ENCODE measurements at regions not wholly inside any gene's neighbourhood (a gene's known extent, or its start where the extent isn't known, plus 50 kb on each side); places are given as distances from the start of the nearest gene placed in this dataset.
"Not testable (repeated sequence)": the region's sequence is repeated elsewhere in the genome, so short reads cannot be mapped to it uniquely, and the experiment has no call there.

DNA sequence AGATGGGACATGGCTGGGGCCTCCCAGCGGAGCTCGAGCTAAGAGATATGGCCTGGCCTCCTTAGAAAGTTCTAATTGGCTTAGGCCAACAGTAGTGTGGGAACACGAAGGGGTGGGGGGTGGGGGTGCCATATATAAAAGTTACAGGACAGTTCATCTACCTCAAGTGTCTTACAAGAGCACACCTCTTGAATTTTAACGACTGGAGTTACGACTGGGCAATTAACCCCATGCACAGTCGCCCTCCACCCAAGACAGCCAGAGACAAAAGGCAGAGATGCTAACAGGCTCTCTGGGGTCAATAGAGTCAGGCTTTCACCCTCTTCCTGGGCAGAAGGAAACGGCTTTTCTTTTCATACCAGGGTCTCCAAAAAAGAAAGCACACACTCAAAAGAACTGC is 302.2 kb downstream of the BCOR start:
- no peak for DNase-seq (ENCODE audit: low read depth)

DNA sequence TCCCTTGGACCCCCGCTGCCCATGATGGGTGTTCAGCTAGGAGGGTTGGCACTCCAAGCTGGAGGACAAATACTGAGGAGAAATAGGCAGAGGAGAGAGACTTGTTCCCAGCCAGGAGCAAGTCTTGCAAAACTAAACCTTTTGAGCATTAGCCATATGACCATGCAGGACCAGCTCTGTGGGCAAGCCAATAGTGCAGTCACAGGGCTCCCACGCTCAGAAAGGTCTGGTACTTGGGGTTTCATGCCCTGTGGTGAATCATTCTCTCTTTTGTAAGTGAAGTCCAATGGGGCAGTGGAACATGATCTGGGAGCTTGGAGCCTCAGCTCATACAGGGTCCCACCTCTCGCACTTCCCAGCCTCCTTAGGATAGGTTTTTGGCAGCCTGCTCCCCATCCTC is 300.9 kb downstream of the BCOR start:
- no peak for DNase-seq (ENCODE audit: low read depth)

GRCh38 chrX:39798488-39798887 is 299.3 kb downstream of the BCOR start:
- DNase-seq (ENCODE audit: low read depth), result not testable (repeated sequence)

DNA sequence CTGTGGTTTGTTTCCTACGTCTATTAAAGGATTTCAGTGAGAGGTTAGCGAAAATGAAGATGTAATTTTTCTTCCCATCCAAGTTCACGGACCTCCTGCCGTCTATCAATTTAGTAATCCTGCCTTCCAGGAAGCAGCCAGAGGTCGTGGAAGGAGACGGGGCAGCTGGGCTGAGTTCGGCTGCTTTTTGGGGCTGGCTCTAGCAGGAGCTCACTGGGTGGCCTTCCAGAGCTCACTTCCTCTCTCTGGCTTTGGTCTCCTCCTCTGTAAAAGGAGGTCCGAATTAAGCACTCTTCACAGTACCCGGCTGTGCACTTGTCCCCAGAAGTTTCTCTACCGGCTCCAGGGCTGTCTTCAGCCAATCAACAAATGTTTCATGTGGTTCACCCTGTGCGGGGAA is 295.4 kb downstream of the BCOR start:
- no peak for DNase-seq (ENCODE audit: low read depth)

GRCh38 chrX:39802908-39803307 is 294.9 kb downstream of the BCOR start:
- DNase-seq (ENCODE audit: low read depth), result no peak

DNA sequence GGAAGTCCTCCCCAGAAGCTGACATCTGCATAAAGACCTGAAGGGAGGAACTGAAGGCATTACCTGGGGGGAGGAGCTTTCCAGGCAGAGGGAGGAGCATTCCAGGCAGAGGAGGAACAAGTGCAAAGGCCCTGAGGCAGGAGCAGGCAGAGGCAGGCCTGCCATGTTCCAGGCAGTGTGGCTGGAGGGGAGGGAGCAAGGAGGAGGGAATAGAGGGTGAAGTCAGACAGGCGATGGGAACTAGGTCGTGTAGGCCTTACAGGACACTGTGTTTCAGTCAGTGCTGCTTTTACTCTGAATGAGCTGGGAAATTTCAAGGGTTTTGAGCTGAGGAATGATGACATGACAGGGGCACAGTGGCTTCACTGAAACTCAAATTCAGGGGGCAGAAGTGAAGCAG is 292.7 kb downstream of the BCOR start:
- no peak for DNase-seq (ENCODE audit: low read depth)

GRCh38 chrX:39805825-39806224 is 291.9 kb downstream of the BCOR start:
- no peak for DNase-seq (ENCODE audit: low read depth)

DNA sequence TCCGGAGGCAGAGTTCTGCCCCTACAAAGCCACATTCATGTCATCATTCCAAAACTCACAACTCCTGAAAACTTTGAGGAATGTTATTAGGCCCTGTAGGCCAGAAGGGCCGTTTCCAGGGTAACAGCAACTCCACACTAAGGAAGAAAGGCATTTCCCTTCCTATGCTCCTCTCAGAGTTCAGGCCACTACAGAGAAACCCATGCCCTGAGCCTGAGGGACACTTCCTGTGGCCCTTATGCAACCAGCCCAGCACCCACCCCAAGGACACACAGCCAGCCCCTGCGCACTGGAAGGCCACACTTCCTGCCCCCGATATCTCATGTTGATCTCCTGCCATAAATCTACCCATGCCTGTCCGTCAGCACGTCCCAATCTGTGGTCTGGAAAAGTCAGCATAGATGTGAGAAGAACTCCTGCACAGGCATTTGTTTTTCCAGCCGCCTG is 289.3 kb downstream of the BCOR start:
- peak; percentile 62 for DNase-seq (ENCODE audit: low read depth)

DNA sequence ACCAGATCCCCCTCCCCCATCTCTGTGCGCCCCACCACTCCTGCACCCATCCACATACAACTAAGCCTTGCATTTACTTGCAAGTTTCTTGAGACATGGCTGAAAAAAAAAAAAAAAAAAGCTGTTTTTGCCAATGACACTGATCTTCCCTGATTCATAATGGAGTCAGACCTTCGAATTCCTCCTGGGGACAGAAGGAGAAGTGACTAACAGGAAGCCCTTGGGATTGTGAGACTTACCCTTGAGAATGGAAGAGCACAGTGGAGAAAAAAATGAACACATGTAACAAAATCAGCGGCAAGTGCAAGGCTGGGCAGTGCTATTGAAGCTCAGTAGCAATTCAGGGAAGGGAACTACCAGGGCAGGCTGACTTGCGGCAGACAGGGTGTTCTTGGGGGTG is 288.4 kb downstream of the BCOR start:
- peak; percentile 66 for DNase-seq (ENCODE audit: low read depth)

GRCh38 chrX:39810901-39811300 is 286.9 kb downstream of the BCOR start:
- DNase-seq (ENCODE audit: low read depth), result no peak

- DNase-seq (ENCODE audit: low read depth), result no peak
Measured at GRCh38 chrX:39811376-39811775, 286.4 kb downstream of the BCOR start.

GRCh38 chrX:39813631-39814277 is 284.0 kb downstream of the BCOR start:
- DNase-seq (ENCODE audit: low read depth), result no peak

- no peak for DNase-seq (ENCODE audit: low read depth)
Measured at GRCh38 chrX:39814391-39814790, 283.4 kb downstream of the BCOR start.

GRCh38 chrX:39815631-39816030 is 282.1 kb downstream of the BCOR start:
- DNase-seq (ENCODE audit: low read depth), result peak; percentile 74

GRCh38 chrX:39816871-39817731 is 280.7 kb downstream of the BCOR start:
- DNase-seq (ENCODE audit: low read depth), result peak; percentile 29

DNA sequence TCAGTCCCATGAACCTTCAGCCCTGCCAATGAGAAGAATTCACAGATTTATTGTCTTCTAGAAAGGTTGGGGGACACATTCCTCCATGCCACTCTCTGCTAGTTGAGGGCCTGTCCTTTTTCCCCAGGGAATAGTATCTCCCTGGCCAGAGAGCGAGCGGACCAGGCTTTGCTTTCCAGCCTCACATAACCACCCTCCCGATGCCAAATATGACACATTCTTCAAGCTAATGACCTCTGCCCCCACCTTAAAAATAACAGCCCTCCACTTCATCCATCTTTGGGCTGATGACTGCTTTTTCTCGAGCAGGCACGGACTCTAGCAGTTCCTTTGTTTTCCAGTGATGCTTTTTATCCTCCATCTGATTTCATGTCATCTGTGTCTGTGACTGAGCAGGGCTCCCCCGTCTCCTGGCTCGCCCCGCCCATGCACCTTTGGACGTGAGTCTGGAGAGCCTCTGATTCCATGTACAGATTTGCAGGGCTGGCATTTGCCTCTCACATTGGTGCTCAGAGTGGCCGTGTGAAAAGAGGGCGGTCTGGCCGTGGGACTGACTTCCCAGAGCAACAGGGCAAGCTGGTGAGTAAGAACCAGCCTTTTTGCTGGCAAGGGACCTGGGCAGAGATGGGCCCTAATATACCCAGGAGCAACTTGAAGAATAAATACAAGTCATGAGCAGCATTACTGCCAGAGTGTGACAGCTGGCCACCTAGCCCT is 279.8 kb downstream of the BCOR start:
- DNase-seq (ENCODE audit: low read depth), result no peak

DNA sequence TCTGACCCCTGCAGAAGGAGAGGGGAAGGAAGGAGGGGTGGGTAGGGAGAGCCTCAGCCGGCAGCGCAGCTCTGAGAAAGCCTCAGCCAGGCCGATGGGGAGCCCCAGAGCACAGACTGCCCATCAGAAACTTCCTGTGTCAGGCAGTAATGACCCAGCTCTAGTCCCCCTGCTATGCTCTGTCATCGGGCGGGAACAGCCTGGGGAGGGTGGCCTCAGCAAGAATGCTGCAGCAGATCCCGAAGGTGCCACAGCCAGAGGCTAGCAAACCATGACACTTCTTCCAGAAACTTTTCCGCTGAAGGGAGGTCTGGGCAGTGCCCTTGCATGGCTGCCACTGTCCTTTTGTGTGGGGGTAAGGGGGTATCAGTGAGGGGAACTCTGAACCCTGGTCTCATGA is 279.0 kb downstream of the BCOR start:
- no peak for DNase-seq (ENCODE audit: low read depth)

DNA sequence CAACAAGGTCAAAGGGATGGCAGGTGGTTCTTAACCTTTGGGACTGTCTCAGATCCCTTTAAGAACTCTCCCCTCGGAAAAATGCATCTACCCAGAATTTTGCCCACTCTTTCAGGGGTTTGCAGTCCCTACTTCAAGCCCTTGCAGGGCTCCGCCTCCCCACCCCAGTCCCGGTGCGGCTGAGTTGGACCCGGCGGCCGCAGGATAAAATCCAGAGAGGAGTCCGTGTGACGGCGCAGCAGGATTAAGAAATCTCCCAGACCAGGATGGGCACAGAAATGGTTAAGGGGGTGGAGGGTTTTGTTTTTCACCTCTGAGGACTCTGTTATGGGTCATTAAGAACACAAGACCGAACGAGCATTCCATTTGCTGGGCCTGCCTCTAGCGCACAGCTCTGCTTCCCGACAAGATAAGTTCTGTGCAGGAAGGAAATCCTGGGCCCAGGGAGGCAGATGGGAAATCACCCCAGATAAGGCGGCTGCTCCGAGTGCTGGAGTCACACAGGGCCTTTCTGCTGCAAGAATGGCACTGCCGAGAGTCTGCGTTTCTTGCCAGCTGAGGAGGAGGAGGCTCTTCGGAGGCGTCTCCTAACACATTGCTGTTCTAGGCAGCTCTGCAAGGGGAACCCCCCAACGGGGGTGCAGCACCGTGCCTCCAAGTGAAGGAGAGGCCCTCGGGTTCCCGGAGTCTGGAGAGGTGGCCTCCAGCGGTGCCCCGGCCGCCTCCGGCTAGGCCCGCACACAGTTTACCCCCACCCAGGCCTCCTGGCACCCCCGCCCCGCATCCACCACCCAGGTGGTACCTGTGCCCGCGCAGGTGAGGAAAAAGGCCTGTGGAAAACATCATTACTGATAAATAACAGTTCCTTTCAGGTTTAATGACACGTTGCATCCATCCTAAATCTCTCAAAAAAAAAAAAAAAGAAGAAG is 277.6 kb downstream of the BCOR start:
- no peak for DNase-seq (ENCODE audit: low read depth)

GRCh38 chrX:39820938-39821708 is 276.6 kb downstream of the BCOR start:
- DNase-seq (ENCODE audit: low read depth), result no peak

DNA sequence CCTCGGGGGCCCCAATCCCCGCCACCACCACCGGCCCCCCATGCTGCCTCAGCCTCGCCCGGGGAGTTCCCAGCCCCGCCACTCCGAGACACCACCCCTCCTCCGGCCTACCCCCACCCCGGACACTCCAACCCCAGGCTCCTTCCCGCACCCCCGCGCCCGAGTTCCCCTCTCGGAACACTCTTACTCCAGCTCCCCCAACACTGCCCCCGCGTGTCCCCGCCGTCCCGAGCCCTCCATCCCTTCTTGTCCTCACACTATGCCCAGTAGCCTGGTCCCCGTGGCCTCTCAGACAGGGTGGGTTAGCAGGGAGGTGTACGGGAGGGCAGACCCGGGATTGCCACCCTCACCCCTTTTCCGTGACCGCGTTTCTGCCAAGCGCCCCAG is 276.1 kb downstream of the BCOR start:
- no peak for DNase-seq (ENCODE audit: low read depth)
